AG09319 (cell line): ENCODE measurements at regions not wholly inside any gene's neighbourhood (a gene's known extent, or its start where the extent isn't known, plus 50 kb on each side); places are given as distances from the start of the nearest gene placed in this dataset.
"Not testable (repeated sequence)": the region's sequence is repeated elsewhere in the genome, so short reads cannot be mapped to it uniquely, and the experiment has no call there.

Experiments used
- DNase-seq: peaks from one replicate; pipeline ENCODE4 v3.0.0-alpha.2; 2010; ENCODE audit warnings: low read depth; ENCODE audit errors: extremely low read depth
- TF ChIP-seq, protein P1 (sequence below): IDR thresholded peaks from 2 replicates; pipeline ENCODE4 v1.5.1; 2011; ENCODE audit warnings: low read depth, mild to moderate bottlenecking, inconsistent platforms, low read length, moderate library complexity

DNA sequence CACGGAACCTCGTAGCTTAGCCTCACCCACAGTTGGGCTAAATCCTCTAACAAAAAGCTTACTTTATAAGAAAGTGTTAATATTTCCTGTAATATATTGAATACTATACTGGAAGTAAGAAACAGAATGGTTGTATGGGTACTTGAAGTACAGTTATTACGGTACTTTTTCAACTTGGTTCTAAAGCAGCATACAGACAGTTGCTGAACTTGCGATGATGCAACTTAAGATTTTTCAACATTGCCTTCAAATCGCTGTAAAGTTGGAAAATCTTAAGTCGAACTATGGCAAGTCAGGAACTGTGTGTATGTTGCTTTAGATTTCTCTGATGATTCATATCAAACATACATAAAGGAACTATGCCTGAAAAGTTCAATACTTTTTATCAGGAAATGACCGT lies 204.4 kb upstream of the C2CD4B start:
- TF ChIP-seq, protein P1, sequence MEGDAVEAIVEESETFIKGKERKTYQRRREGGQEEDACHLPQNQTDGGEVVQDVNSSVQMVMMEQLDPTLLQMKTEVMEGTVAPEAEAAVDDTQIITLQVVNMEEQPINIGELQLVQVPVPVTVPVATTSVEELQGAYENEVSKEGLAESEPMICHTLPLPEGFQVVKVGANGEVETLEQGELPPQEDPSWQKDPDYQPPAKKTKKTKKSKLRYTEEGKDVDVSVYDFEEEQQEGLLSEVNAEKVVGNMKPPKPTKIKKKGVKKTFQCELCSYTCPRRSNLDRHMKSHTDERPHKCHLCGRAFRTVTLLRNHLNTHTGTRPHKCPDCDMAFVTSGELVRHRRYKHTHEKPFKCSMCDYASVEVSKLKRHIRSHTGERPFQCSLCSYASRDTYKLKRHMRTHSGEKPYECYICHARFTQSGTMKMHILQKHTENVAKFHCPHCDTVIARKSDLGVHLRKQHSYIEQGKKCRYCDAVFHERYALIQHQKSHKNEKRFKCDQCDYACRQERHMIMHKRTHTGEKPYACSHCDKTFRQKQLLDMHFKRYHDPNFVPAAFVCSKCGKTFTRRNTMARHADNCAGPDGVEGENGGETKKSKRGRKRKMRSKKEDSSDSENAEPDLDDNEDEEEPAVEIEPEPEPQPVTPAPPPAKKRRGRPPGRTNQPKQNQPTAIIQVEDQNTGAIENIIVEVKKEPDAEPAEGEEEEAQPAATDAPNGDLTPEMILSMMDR: no peak
- no peak for DNase-seq

DNA sequence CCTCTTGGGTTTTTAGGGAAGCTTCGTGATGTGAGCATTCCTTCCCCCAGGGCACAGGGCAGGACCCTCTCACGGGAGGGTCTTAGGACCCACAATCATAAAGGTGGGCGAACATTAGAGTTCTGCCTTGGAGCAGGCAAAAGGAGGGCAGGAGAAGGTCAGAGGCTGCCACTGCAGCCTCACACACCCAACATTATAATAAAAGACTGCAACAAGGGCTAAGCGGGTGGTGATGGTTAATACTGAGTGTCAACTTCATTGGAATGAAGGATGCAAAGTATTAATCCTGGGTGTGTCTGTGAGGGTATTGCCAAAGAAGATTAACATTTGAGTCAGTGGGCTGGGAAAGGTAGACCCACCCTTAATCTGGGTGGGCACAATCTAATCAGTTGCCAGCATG lies 206.6 kb upstream of the C2CD4B start:
- DNase-seq: not testable (repeated sequence)

DNA sequence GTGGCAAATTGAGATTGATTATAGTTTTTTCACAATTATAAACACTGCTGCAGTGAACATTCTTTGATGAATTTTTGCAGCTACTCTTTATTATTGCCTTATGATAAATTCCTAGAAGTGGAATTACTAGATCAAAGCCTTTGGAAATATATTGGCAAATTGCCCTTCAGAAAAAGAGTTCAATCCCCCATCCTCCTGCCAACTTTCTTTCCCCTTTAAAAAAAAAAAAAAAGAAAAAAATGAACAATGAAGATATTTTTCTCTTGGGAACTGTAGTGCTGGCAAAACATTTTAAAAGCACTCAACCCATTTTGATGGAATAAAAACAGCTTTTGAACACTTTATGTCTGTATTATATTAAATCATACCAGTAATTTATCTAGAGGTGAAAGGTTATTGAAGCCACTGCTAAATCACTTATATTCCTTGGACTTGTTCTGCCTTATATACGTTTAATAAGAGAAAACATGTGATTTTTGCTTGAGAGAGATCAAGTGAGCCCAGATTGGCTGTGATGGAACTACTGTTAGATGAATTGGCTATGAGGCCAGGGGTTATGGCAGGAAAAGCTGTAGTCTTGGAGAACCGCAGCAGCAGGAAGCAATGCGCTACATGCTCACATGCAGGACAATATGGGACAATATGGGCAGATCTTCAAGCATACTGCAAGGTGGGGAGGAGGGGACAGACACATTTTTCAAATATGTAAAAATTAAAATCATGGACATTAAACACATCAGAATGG lies 212.8 kb upstream of the C2CD4B start:
- TF ChIP-seq, protein P1: no peak
- no peak for DNase-seq

DNA sequence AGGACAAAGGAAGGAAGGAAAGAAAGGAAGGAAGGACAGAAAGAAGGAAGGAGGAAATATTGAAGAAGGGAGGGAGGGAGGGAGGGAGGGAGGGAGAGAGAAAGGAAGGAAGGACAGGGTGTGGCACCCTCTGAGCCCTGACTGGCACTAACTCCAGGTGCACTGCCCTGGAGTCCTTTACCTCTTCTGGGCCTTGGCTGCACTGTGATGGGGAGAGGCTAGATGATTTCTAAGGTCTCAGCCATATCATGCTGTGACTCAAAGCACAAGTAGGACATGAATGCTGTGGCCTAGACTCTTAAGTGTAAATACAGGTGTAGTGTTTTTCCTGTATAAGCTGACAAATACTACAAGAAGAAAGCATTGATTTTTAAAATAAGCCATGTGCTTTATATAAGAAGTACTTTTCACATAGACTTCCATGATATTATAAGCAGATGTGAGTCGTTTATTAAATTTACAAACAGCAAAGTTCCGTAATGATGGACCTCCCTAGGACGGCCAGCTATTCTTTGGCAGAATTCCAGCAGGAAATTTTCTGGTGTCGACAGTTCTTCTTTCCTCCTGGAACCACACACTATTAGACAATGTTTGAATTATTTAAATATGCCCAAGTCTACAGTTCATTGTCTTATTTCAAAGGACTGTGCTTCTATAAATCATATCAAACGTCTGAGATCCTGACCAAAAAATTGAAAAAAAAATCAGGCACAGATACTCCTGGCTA lies 213.8 kb upstream of the C2CD4B start:
- TF ChIP-seq, protein P1: no peak
- no peak for DNase-seq

DNA sequence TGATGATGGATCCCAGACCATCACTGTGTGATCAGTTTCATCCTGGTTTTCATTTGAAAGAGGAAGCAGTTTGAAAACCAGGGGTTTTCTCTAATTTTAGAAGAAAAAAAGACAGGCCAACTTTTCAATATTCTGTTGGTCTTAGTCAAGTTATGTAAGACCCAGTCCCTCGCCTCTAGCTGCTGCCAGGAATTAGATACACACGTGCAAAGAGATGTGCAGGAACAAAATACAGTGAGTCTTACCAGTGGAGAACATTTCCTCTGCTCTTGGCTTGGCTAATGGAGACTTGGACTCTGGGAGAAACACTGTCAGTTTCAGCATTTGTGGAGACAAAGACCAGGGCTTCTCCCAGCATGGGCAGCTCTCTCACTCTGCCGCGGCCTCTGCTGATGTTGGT lies 214.9 kb upstream of the C2CD4B start:
- no peak for DNase-seq
- TF ChIP-seq, protein P1: no peak

DNA sequence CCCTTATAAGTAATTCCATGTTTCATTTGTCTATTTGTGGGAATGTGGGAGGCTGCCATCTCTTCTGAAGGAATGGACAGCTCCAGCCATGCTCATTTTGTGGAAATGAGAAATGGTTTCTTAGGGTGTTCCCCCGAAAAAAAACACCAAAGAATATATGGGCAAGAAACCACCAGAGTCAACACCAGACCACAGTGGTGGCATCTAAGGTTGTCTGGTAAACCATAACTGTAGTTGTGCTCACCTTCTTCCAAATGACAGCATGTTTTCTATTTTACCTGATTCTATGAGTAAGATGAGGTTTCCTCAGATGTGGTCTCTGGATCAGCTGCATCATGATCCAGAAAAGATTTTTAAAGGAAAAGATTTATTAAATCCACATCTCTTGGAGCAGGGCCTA lies 217.0 kb upstream of the C2CD4B start:
- no peak for DNase-seq
- TF ChIP-seq, protein P1: no peak

DNA sequence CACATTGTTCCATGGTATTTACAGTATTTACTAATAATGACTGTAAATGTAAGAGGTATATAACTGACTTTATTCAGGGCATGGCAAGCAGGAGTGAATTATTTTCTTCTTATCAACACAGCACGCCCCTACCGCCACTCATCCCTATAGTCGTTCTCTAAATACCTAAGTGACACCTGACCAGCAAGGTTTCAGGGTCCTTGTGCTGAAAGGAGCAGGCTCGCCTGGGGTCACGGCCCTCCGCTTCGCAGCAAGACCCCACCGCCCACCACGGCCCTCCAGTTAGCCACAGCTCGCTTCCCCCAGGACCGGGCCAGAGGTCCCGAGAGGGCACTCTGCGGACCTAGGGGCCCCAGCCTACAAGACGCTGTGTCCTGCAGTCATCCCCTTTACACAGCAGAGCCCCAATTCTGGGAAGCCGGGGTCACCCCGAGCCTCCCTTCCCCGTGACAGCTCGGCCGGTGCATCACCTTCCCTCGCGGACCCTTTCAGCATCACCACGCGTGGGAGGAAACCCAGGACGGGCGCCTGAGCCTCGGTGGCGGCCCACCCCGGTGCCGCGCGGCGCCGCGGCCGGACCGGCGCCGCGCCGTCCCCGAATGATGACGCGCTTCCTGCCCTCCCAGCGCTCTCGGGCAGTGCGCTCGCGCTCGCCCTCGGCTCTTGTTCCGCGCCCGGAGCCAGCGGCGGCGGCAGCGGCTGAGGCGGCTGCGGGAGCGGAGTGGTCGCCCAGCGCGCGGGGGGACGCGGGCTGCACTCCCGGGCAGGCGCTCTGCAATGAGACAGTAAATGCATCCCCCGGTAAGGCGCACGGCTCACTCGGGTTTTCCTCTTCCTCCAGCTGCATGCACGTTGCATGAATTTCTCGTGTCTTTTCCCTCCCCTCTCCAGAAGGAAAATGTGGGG lies 225.1 kb upstream of the C2CD4B start, which contains the start of gene TLN2:
TSS of gene TLN2 (plus strand) at position 666 of the 906 bp plus-strand sequence.
- TF ChIP-seq, protein P1: no peak
- DNase-seq: peak; percentile 37
